GM12864 (cell line): ENCODE measurements at regions not wholly inside any gene's neighbourhood (a gene's known extent, or its start where the extent isn't known, plus 50 kb on each side); places are given as distances from the start of the nearest gene placed in this dataset.

Experiments
- DNase-seq: peaks from one replicate; pipeline ENCODE4 v3.0.0-alpha.2; 2011; ENCODE audit warnings: low read depth
- H3K4me3 ChIP-seq: 2 replicates; pipeline ENCODE4 v1.5.1; 2011; ENCODE audit warnings: mild to moderate bottlenecking, low read depth, low read length, control low read depth
- CTCF ChIP-seq: IDR thresholded peaks from 2 replicates; pipeline ENCODE4 v1.5.1; 2011; ENCODE audit warnings: low read depth, mild to moderate bottlenecking, moderate library complexity, low read length, control low read depth, inconsistent platforms; ENCODE audit errors: missing control alignments

- DNase-seq: no peak
- no peak for TF ChIP-seq CTCF
Measured at GRCh38 chr12:46893434-46893833, 67.6 kb upstream of the SLC38A4 start.

GRCh38 chr12:46895726-46896125 lies 69.9 kb upstream of the SLC38A4 start:
- no peak for TF ChIP-seq CTCF
- DNase-seq: no peak
- H3K4me3 ChIP-seq: no peak overlapping the region

More at GRCh38 chr12:46893434-46893833, 67.6 kb upstream of the SLC38A4 start:
- H3K4me3 ChIP-seq: no peak overlapping the region

DNA sequence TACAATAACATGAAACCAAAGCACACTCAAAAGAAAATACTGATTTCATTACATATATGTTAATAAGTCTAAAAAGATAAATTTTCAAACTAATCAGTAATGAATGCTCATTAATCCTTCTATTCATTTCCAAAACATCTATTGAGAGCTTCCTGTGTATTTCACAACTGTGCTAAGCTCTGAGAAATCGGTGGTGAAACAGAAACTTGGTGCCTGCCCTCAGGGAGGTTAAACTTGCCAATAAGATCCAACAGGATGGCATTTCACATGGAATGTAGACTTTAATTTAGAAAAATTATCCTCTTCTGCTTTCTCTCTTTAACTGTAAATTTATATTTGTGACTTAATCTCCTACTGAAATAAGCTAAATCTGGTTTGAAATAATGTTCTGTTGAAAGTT lies 70.9 kb upstream of the SLC38A4 start:
- TF ChIP-seq CTCF: no peak
- H3K4me3 ChIP-seq: no peak overlapping the region
- no peak for DNase-seq

- TF ChIP-seq CTCF: no peak
- no peak for DNase-seq
- H3K4me3 ChIP-seq: no peak overlapping the region
Measured at GRCh38 chr12:46898152-46898931, 72.5 kb upstream of the SLC38A4 start.

- no peak for DNase-seq
- TF ChIP-seq CTCF: no peak
- no peak overlapping the region for H3K4me3 ChIP-seq
Measured at GRCh38 chr12:46898989-46899388, 73.2 kb upstream of the SLC38A4 start.

- H3K4me3 ChIP-seq: no peak overlapping the region
- no peak for DNase-seq
- no peak for TF ChIP-seq CTCF
Measured at GRCh38 chr12:46900734-46901463, 75.1 kb upstream of the SLC38A4 start.
